GM12891 (cell line): ENCODE measurements at regions not wholly inside any gene's neighbourhood (a gene's known extent, or its start where the extent isn't known, plus 50 kb on each side); places are given as distances from the start of the nearest gene placed in this dataset.
A peak's percentile ranks its signal among the peaks of the same experiment; 100 is the strongest.

Experiments
- DNase-seq: peaks from one replicate; pipeline ENCODE4 v3.0.0; 2011; ENCODE audit warnings: low spot score; ENCODE audit not compliant: insufficient read length
- FAIRE-seq: peaks from 2 replicates; lab custom pipeline; 2011; peaks lifted over from hg19 to GRCh38; lab: Jason Lieb, UNC
- PAX5 ChIP-seq: IDR thresholded peaks from 2 replicates; pipeline ENCODE4 v1.6.1; 2011; ENCODE audit warnings: low read length, moderate library complexity, mild to moderate bottlenecking; ENCODE audit not compliant: insufficient read depth, severe bottlenecking
- POLR2A ChIP-seq: IDR thresholded peaks from 2 replicates; pipeline ENCODE4 v1.6.1; 2011; ENCODE audit warnings: low read depth, low read length, control low read depth
- POLR2AphosphoS5 ChIP-seq: IDR thresholded peaks from 2 replicates; pipeline ENCODE4 v1.6.1; 2011; ENCODE audit warnings: low read depth, low read length, control low read depth
- POU2F2 ChIP-seq: IDR thresholded peaks from 2 replicates; pipeline ENCODE4 v1.6.1; 2011; ENCODE audit warnings: low read depth, mild to moderate bottlenecking, control low read depth, low read length, moderate library complexity
- SPI1 ChIP-seq: IDR thresholded peaks from 2 replicates; pipeline ENCODE4 v1.6.1; 2011; ENCODE audit warnings: low read depth, low read length, control low read depth
- TAF1 ChIP-seq: IDR thresholded peaks from 2 replicates; pipeline ENCODE4 v1.6.1; 2011; ENCODE audit warnings: low read depth, low read length, control low read depth

DNA sequence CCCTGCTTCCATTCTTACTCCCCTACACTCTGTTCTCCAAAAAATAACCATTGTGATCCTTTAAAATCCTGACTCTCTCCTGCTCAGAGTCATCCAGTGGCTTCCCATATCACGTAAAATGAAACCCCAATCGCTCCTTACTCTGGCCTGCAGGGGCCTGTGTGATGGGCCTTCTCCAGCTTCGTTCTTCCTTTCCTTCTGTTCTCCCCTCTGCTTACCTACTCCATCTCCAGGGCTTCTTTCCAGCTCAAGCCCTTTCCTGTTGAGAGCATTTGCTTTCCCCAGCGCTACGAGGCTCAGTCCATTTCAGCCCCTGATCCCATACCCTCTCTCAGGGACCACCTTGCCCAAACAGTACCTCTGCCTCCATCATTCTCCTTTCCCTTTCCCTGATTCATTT is 144.4 kb upstream of the ARHGAP5 start:
- FAIRE-seq, result no peak
- TF ChIP-seq SPI1, result no peak
- no peak for TF ChIP-seq PAX5
- TF ChIP-seq POLR2AphosphoS5, result no peak
- TF ChIP-seq POU2F2, result no peak
- no peak for TF ChIP-seq TAF1
- no peak for TF ChIP-seq POLR2A
- DNase-seq, result no peak

- no peak for FAIRE-seq
Measured at GRCh38 chr14:31933716-31934115, 143.4 kb upstream of the ARHGAP5 start.

GRCh38 chr14:31934767-31935266 is 142.3 kb upstream of the ARHGAP5 start:
- DNase-seq, result no peak
- FAIRE-seq, result no peak
- TF ChIP-seq TAF1, result no peak
- TF ChIP-seq POLR2A, result no peak
- no peak for TF ChIP-seq PAX5
- no peak for TF ChIP-seq POLR2AphosphoS5
- no peak for TF ChIP-seq POU2F2
- no peak for TF ChIP-seq SPI1

More at GRCh38 chr14:31933716-31934115, 143.4 kb upstream of the ARHGAP5 start:
- DNase-seq, result no peak
- TF ChIP-seq SPI1, result no peak
- TF ChIP-seq PAX5, result no peak
- TF ChIP-seq POLR2A, result no peak
- no peak for TF ChIP-seq TAF1

DNA sequence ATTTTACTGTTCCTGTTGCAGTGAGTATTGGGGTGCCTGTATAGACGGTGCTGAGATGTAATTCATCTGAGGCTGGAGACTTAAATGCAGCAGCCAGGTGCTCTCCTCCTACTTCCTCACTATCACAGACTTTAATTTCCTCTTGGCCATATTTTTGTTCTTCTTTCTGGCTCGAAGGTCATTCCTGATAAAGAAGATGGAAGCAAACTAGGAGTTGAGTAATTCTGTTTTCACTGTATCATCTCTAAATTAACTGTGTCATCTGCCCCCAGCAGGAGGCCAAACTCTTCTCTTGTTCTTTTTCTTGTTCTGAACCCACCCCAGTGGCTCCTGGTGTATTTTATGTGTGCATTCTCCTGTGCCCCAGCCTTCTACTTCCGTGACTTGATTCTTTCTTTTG is 141.7 kb upstream of the ARHGAP5 start:
- TF ChIP-seq SPI1 (no peak), POLR2A (no peak), TAF1 (no peak), POU2F2 (no peak), PAX5 (no peak), POLR2AphosphoS5 (no peak)
- FAIRE-seq, result no peak
- no peak for DNase-seq

DNA sequence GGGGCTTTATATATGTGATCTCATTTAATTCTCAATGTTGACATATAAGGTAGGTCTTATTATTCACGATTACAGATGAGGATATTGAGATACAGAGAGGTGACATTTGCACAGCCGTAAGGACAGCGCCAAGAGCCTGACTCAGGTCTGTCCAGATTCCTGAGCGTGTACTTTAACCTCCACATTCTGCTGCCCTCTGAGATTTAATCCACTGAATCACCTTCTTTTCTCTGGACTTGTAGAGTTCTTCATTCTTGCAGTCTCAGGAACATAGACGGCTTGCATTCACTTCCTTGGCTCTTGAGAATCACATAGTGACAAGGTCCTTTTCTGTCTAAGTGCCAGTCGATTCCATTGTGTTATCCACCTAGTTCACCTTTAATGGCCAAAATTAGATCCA is 141.0 kb upstream of the ARHGAP5 start:
- no peak for FAIRE-seq
- DNase-seq, result no peak
- TF ChIP-seq TAF1, result no peak
- TF ChIP-seq POU2F2, result no peak
- TF ChIP-seq POLR2A, result no peak
- TF ChIP-seq POLR2AphosphoS5, result no peak
- no peak for TF ChIP-seq PAX5
- no peak for TF ChIP-seq SPI1

DNA sequence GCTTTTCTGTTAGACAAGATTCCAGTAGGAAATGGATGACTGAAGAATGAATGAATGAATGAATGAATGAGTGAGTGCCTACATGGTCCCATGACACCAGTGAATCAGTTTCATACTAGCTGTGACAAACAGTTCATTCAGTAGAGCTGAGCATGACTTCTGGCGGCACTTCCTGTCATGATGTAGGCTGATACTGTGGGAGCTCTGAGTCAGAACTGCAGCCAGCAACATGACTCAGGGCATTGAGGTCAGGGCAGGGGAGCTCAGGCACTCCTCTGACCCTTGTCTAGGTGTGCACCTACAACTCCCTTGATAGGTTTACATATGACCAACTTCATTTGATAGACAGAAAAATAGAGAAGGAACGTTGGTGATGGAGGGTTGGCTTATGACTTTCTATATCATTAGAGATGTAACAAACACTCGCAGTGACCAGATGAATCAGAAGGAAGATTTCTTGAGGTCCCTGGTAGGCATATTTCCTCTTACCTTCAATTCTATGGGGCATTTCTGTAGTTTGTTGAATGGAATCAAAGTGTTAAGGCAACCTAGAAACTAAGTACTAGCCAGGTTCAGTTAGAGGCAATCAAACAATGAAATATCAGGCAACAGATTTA is 139.3 kb upstream of the ARHGAP5 start:
- DNase-seq (peak; percentile 37), FAIRE-seq (peak; percentile 82)
- TF ChIP-seq SPI1, result peak; percentile 61
- TF ChIP-seq TAF1, result 0 out of 2 replicates have a peak, but pooled peaks have one; percentile 16
- TF ChIP-seq POU2F2, result no peak

- no peak for TF ChIP-seq SPI1
- TF ChIP-seq TAF1, result no peak
- no peak for TF ChIP-seq POLR2AphosphoS5
- TF ChIP-seq PAX5, result no peak
- no peak for TF ChIP-seq POLR2A
- no peak for TF ChIP-seq POU2F2
- DNase-seq (no peak), FAIRE-seq (no peak)
Measured at GRCh38 chr14:31939934-31940333, 137.2 kb upstream of the ARHGAP5 start.

DNA sequence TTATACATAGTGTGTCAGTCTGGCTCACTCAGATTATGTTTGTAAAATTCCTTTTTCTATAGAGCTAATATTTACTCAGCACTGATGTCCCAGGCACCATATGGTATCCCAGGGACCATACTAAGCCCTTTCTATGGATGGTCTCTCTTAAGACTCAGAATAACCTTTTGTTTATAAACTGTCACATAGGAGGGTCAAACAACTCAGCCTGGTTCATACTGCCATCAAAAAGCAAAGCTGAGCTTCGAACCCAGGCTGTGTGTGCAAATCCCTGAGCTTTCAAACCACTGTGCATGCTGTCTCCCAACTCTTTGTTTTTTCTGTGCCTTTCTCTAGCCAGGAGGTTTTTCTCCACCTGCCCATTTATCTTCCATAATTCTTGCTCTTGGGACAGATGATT is 135.6 kb upstream of the ARHGAP5 start:
- TF ChIP-seq POLR2AphosphoS5 (no peak), PAX5 (no peak), SPI1 (no peak), POU2F2 (no peak), TAF1 (no peak), POLR2A (no peak)
- DNase-seq, result no peak
- no peak for FAIRE-seq

DNA sequence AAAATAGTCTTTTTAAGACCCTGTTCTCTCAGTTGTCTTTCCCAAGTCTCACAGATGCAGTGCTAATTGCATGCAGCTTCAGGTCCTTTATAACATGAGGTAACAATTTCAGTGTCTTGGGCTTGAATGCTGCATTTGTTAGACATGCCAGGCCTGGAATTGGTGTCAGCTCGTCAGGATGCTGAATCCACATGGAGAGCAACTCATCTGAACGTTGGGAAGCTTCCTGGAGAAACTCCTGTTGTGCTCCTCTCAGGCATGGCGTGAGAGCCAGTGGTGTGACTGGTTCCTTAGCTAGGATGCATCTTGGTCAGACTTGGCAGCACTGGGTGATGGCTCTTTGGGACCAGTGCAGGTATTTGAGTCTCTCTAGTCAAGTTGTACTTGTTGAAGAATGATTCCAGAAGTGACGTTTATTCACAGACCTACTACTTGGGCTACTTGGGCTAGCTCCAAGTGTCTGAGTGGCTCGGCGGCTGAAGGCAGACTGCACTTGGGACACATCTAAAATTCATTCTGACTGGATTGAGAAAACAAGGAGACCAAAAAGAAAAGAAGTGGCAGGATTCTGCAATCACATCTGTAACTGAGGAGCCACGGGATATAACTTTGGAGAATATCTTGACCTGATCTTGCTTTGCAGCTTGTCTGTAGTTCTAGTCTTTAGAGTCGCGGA is 134.8 kb upstream of the ARHGAP5 start:
- FAIRE-seq (no peak), DNase-seq (no peak)
- TF ChIP-seq SPI1 (no peak), POLR2AphosphoS5 (no peak), PAX5 (no peak), TAF1 (no peak), POLR2A (no peak), POU2F2 (no peak)
